Upper lobe of left lung (tissue), 6 donors: ENCODE measurements at regions not wholly inside any gene's neighbourhood (a gene's known extent, or its start where the extent isn't known, plus 50 kb on each side); places are given as distances from the start of the nearest gene placed in this dataset.

Source experiments
- ATAC-seq, 2 donors: fragments of 200-7000 bp; cut with Tn5 transposase; one replicate each; pipeline ENCODE4 v1.9.1; 2022; ENCODE audit warnings: mild to moderate bottlenecking in 2 of 2, moderate library complexity in 2 of 2; ENCODE audit not compliant: low FRiP score in 2 of 2
- DNase-seq, 2 donors: peaks; one replicate each; pipeline ENCODE4 v3.0.0-alpha.2; 2019 to 2020
- H3K27ac ChIP-seq, 4 donors: fragments of 200-600 bp; sonication (generic); one replicate each; pipeline ENCODE4 v1.5.1; 2016 to 2019
- H3K27me3 ChIP-seq, 4 donors: fragments of 200-600 bp; sonication (generic); one replicate each; pipeline ENCODE4 v1.5.1; 2017 to 2019
- H3K36me3 ChIP-seq, 4 donors: fragments of 200-600 bp; sonication (generic); one replicate each; pipeline ENCODE4 v1.5.1; 2016 to 2019
- H3K4me1 ChIP-seq, 4 donors: fragments of 200-600 bp; sonication (generic); one replicate each; pipeline ENCODE4 v1.5.1; 2018 to 2019
- H3K4me3 ChIP-seq, 4 donors: fragments of 200-600 bp; sonication (generic); one replicate each; pipeline ENCODE4 v1.5.1; 2017 to 2019; ENCODE audit warnings: mild to moderate bottlenecking in 2 of 4, moderate library complexity in 1 of 4
- H3K9me3 ChIP-seq, 4 donors: fragments of 200-600 bp; sonication (generic); one replicate each; pipeline ENCODE4 v1.5.1; 2018 to 2019
- CTCF ChIP-seq, 6 experiments: fragments of 450-650 bp in 4 of 6; fragments of 200-600 bp in 2 of 6; sonication (generic) in 2 of 6; IDR thresholded peaks; one replicate each; pipeline ENCODE4 v1.5.1; 2016 to 2019; ENCODE audit warnings: antibody characterized with exemption in 6 of 6
- EP300 ChIP-seq, 4 donors: sonication (generic); formaldehyde crosslinking; IDR thresholded peaks; one replicate each; pipeline ENCODE4 v1.5.1; 2017; ENCODE audit warnings: antibody characterized with exemption in 4 of 4, control low read depth in 2 of 4
- POLR2A ChIP-seq, 4 donors: fragments of 450-650 bp; IDR thresholded peaks; one replicate each; pipeline ENCODE4 v1.5.1; 2016 to 2017; ENCODE audit warnings: antibody characterized with exemption in 4 of 4, mild to moderate bottlenecking in 2 of 4
- POLR2AphosphoS5 ChIP-seq, 2 donors: sonication (generic); formaldehyde crosslinking; IDR thresholded peaks; one replicate each; pipeline ENCODE4 v1.5.1; 2017; ENCODE audit warnings: antibody characterized with exemption in 2 of 2
- WGBS, 2 donors: methylation state at CpG; one replicate each; pipeline ENCODE4 v1.1.5; 2017 to 2018; 5-methylcytosine and 5-hydroxymethylcytosine counted together
- donor health status: DM: no; HTN: no; CAD: no; lungs with moderate emphysema.
- donor health status: DM: no; HTN: yes; CAD: no; lungs with severe emphysema.

- Histone ChIP-seq H3K36me3 (no peaks in the 10 kb centered on the region), H3K27ac (no peak overlapping the region), H3K4me3 (no peak overlapping the region), H3K27me3 (no peaks in the 10 kb centered on the region), H3K9me3 (no peaks in the 10 kb centered on the region), H3K4me1 (no peaks in the 10 kb centered on the region)
- WGBS, 2 donors, result 0 to 5% methylated on average over 1 of the region's 1 CpG
- ATAC-seq (no peak), DNase-seq (no peak)
- no peak for TF ChIP-seq POLR2AphosphoS5 (IDR thresholded peaks at IDR 0.05)
- TF ChIP-seq EP300 (IDR thresholded peaks at IDR 0.05), result no peak
- no peak for TF ChIP-seq CTCF (IDR thresholded peaks at IDR 0.05)
- no peak for TF ChIP-seq POLR2A (IDR thresholded peaks at IDR 0.05)
Measured at GRCh38 chr14:55801121-55801520, 221.1 kb downstream of the KTN1 start.

- no peaks in the 10 kb centered on the region for H3K36me3 ChIP-seq
- ATAC-seq, result no peak
Measured at GRCh38 chr14:55802986-55803872, 223.2 kb downstream of the KTN1 start.

GRCh38 chr14:55803873-55804553 is 224.0 kb downstream of the KTN1 start:
- Histone ChIP-seq H3K9me3 (no peaks in the 10 kb centered on the region), H3K36me3 (no peaks in the 10 kb centered on the region), H3K27me3 (no peaks in the 10 kb centered on the region), H3K4me1 (peaks cover 5 to 13% (median 13%) of the 10 kb centered on the region in 4 donors), H3K4me3 (no peak overlapping the region), H3K27ac (no peak overlapping the region)
- WGBS, 2 donors, result 89% methylated on average over 5 of the region's 5 CpGs
- no peak for ATAC-seq
- no peak for TF ChIP-seq EP300 (IDR thresholded peaks at IDR 0.05)
- TF ChIP-seq POLR2AphosphoS5 (IDR thresholded peaks at IDR 0.05), result no peak
- no peak for TF ChIP-seq CTCF (IDR thresholded peaks at IDR 0.05)
- TF ChIP-seq POLR2A (IDR thresholded peaks at IDR 0.05), result no peak
- no peak for DNase-seq

More at GRCh38 chr14:55802986-55803872, 223.2 kb downstream of the KTN1 start:
- peaks cover 5 to 13% (median 13%) of the 10 kb centered on the region in 4 donors for H3K4me1 ChIP-seq
- H3K4me3 ChIP-seq, result no peak overlapping the region
- no peak for DNase-seq
- H3K27me3 ChIP-seq, result no peaks in the 10 kb centered on the region
- TF ChIP-seq EP300 (IDR thresholded peaks at IDR 0.05), result no peak
- TF ChIP-seq POLR2AphosphoS5 (IDR thresholded peaks at IDR 0.05), result no peak
- TF ChIP-seq POLR2A (IDR thresholded peaks at IDR 0.05), result no peak
- TF ChIP-seq CTCF (IDR thresholded peaks at IDR 0.05), result no peak
- no peaks in the 10 kb centered on the region for H3K9me3 ChIP-seq
- 88 to 96% methylated on average over 4 of the region's 4 CpGs for WGBS, 2 donors
- no peak overlapping the region for H3K27ac ChIP-seq

GRCh38 chr14:55805250-55805649 is 225.2 kb downstream of the KTN1 start:
- WGBS, 2 donors, result 83 to 89% methylated on average over 3 of the region's 3 CpGs
- TF ChIP-seq EP300 (IDR thresholded peaks at IDR 0.05) (no peak), POLR2AphosphoS5 (IDR thresholded peaks at IDR 0.05) (no peak), CTCF (IDR thresholded peaks at IDR 0.05) (no peak), POLR2A (IDR thresholded peaks at IDR 0.05) (no peak)
- no peaks in the 10 kb centered on the region for H3K36me3 ChIP-seq

More at GRCh38 chr14:55805250-55805649, 225.2 kb downstream of the KTN1 start:
- Histone ChIP-seq H3K4me3 (no peak overlapping the region), H3K27me3 (no peaks in the 10 kb centered on the region), H3K27ac (no peak overlapping the region), H3K4me1 (peaks cover 5 to 13% (median 13%) of the 10 kb centered on the region in 4 donors), H3K9me3 (no peaks in the 10 kb centered on the region)
- DNase-seq (no peak), ATAC-seq (no peak)
